Inflammatory macrophage treated with lipopolysaccharide for 1 hour (primary cell): ENCODE measurements at regions not wholly inside any gene's neighbourhood (a gene's known extent, or its start where the extent isn't known, plus 50 kb on each side); places are given as distances from the start of the nearest gene placed in this dataset.
"Not testable (repeated sequence)": the region's sequence is repeated elsewhere in the genome, so short reads cannot be mapped to it uniquely, and the experiment has no call there.

Experiments
- DNase-seq, 2 donors: peaks; one replicate each; pipeline ENCODE4 v3.0.0-alpha.2; 2020 to 2022

- DNase-seq = not testable (repeated sequence)
These were observed 112.9 kb downstream of the PCSK1 start for GRCh38 chr5:96319981-96320739.

- no peak for DNase-seq
These were observed 114.4 kb downstream of the PCSK1 start for GRCh38 chr5:96318569-96319110.

- DNase-seq = no peak
These were observed 115.1 kb downstream of the PCSK1 start for GRCh38 chr5:96317945-96318344.

- DNase-seq = no peak
These were observed 116.6 kb downstream of the PCSK1 start for GRCh38 chr5:96316487-96316886.

GRCh38 chr5:96316017-96316416 is 117.0 kb downstream of the PCSK1 start:
- DNase-seq = no peak

GRCh38 chr5:96315431-96315830 is 117.6 kb downstream of the PCSK1 start:
- DNase-seq = no peak

GRCh38 chr5:96312383-96312782 is 120.7 kb downstream of the PCSK1 start:
- no peak for DNase-seq

- not testable (repeated sequence) for DNase-seq
These were observed 126.0 kb downstream of the PCSK1 start for GRCh38 chr5:96307047-96307446.

- no peak for DNase-seq
These were observed 130.8 kb downstream of the PCSK1 start for GRCh38 chr5:96302174-96302738.

- DNase-seq = peak; percentile 61 to 70
These were observed 132.1 kb downstream of the PCSK1 start for GRCh38 chr5:96300976-96301375.

- peak; percentile 93 to 96 for DNase-seq
These were observed 135.2 kb downstream of the PCSK1 start for GRCh38 chr5:96297867-96298266.

- peak in 1 of 2 donors; percentile 47 for DNase-seq
These were observed 135.8 kb downstream of the PCSK1 start for GRCh38 chr5:96297290-96297689.

GRCh38 chr5:96294884-96295202 is 138.2 kb downstream of the PCSK1 start:
- DNase-seq = no peak

GRCh38 chr5:96293966-96294883 is 138.8 kb downstream of the PCSK1 start:
- no peak for DNase-seq

GRCh38 chr5:96292582-96293247 is 140.3 kb downstream of the PCSK1 start:
- DNase-seq = no peak

GRCh38 chr5:96289287-96289686 is 143.8 kb downstream of the PCSK1 start:
- not testable (repeated sequence) for DNase-seq

- DNase-seq = no peak
These were observed 144.2 kb downstream of the PCSK1 start for GRCh38 chr5:96288845-96289185.

GRCh38 chr5:96288166-96288844 is 144.7 kb downstream of the PCSK1 start:
- DNase-seq = no peak

- DNase-seq = no peak
These were observed 145.9 kb downstream of the PCSK1 start for GRCh38 chr5:96287136-96287535.

- no peak for DNase-seq
These were observed 147.2 kb downstream of the PCSK1 start for GRCh38 chr5:96285823-96286222.

GRCh38 chr5:96284727-96285389 is 148.2 kb downstream of the PCSK1 start:
- no peak for DNase-seq

GRCh38 chr5:96283589-96283988 is 149.5 kb downstream of the PCSK1 start:
- DNase-seq = no peak
